Chondrocyte (in vitro differentiated cells): ENCODE measurements at regions not wholly inside any gene's neighbourhood (a gene's known extent, or its start where the extent isn't known, plus 50 kb on each side); places are given as distances from the start of the nearest gene placed in this dataset.

Experiments
- DNase-seq: peaks from one replicate; pipeline ENCODE4 v3.0.0; 2021; ENCODE audit warnings: mixed read lengths, low spot score
- H3K27ac Mint-ChIP-seq: one replicate; pipeline ENCODE4 v1.8.0; 2021; ENCODE audit warnings: mild to moderate bottlenecking, moderate library complexity, mixed read lengths; ENCODE audit not compliant: unreplicated experiment
- H3K27me3 Mint-ChIP-seq: 2 replicates; pipeline ENCODE4 v1.8.0; 2021; ENCODE audit warnings: low read depth, mixed read lengths
- H3K36me3 Mint-ChIP-seq: 2 replicates; pipeline ENCODE4 v1.8.0; 2021; ENCODE audit warnings: low read depth, mixed read lengths
- H3K4me1 Mint-ChIP-seq: 2 replicates; pipeline ENCODE4 v1.8.0; 2021; ENCODE audit warnings: low read depth, mild to moderate bottlenecking, mixed read lengths
- H3K4me3 Mint-ChIP-seq: one replicate; pipeline ENCODE4 v1.8.0; 2021; ENCODE audit warnings: mild to moderate bottlenecking, moderate library complexity, mixed read lengths; ENCODE audit not compliant: unreplicated experiment
- H3K9me3 Mint-ChIP-seq: 2 replicates; pipeline ENCODE4 v1.8.0; 2021; ENCODE audit warnings: low read depth, mixed read lengths
- CTCF ChIP-seq: fragments of 200-600 bp; sonication (generic); IDR thresholded peaks from 2 replicates; pipeline ENCODE4 v1.5.0; 2021; ENCODE audit warnings: antibody characterized with exemption, mild to moderate bottlenecking, moderate library complexity

GRCh38 chr13:84946192-84946591, 853.0 kb downstream of the SLITRK6 start:
- TF ChIP-seq CTCF = no peak
- DNase-seq = no peak
- no peak overlapping the region for H3K4me3 Mint-ChIP-seq
- H3K9me3 Mint-ChIP-seq = peaks cover 8% of the 10 kb centered on the region
- H3K27ac Mint-ChIP-seq = no peak overlapping the region
- H3K36me3 Mint-ChIP-seq = peaks cover 4% of the 10 kb centered on the region
- no peaks in the 10 kb centered on the region for H3K4me1 Mint-ChIP-seq
- peaks cover 2% of the 10 kb centered on the region for H3K27me3 Mint-ChIP-seq

GRCh38 chr13:84940798-84941197, 858.4 kb downstream of the SLITRK6 start:
- TF ChIP-seq CTCF = no peak
- Mint-ChIP-seq H3K36me3 (no peaks in the 10 kb centered on the region), H3K4me1 (no peaks in the 10 kb centered on the region), H3K27ac (no peak overlapping the region), H3K27me3 (no peaks in the 10 kb centered on the region), H3K4me3 (no peak overlapping the region), H3K9me3 (no peaks in the 10 kb centered on the region)
- DNase-seq = no peak

GRCh38 chr13:84940167-84940566, 859.1 kb downstream of the SLITRK6 start:
- no peak for DNase-seq
- Mint-ChIP-seq H3K36me3 (no peaks in the 10 kb centered on the region), H3K4me3 (no peak overlapping the region), H3K27me3 (no peaks in the 10 kb centered on the region), H3K4me1 (peaks cover under 1% of the 10 kb centered on the region), H3K27ac (no peak overlapping the region), H3K9me3 (no peaks in the 10 kb centered on the region)
- no peak for TF ChIP-seq CTCF

GRCh38 chr13:84934911-84935310, 864.3 kb downstream of the SLITRK6 start:
- H3K4me1 Mint-ChIP-seq = peaks cover 4% of the 10 kb centered on the region

GRCh38 chr13:84933797-84934196, 865.4 kb downstream of the SLITRK6 start:
- Mint-ChIP-seq H3K4me1 (peaks cover 4% of the 10 kb centered on the region), H3K9me3 (peaks cover 6% of the 10 kb centered on the region), H3K36me3 (no peaks in the 10 kb centered on the region), H3K4me3 (no peak overlapping the region), H3K27ac (no peak overlapping the region), H3K27me3 (no peaks in the 10 kb centered on the region)
- no peak for DNase-seq
- TF ChIP-seq CTCF = no peak

More at GRCh38 chr13:84934911-84935310, 864.3 kb downstream of the SLITRK6 start:
- no peak for DNase-seq
- Mint-ChIP-seq H3K9me3 (no peaks in the 10 kb centered on the region), H3K27me3 (no peaks in the 10 kb centered on the region), H3K4me3 (no peak overlapping the region), H3K27ac (no peak overlapping the region), H3K36me3 (no peaks in the 10 kb centered on the region)
- no peak for TF ChIP-seq CTCF
